Keratinocyte (primary cell): ENCODE measurements at regions not wholly inside any gene's neighbourhood (a gene's known extent, or its start where the extent isn't known, plus 50 kb on each side); places are given as distances from the start of the nearest gene placed in this dataset.
"Not testable (repeated sequence)": the region's sequence is repeated elsewhere in the genome, so short reads cannot be mapped to it uniquely, and the experiment has no call there.

Experiments used
- EZH2 ChIP-seq: IDR thresholded peaks from one replicate; pipeline ENCODE4 v1.6.1; 2012; ENCODE audit warnings: inconsistent platforms, mild to moderate bottlenecking, low read length, moderate library complexity
- TF ChIP-seq, protein P1 (sequence below), 3 experiments: IDR thresholded peaks in 1 of 3; conservative IDR thresholded peaks in 1 of 3; optimal IDR thresholded peaks in 1 of 3; 2 replicates in 2 of 3; 3 replicates in 1 of 3; pipeline versions ENCODE3 to v1.5.1; 2011; ENCODE audit warnings: low read length in 3 of 3, mild to moderate bottlenecking in 3 of 3, moderate library complexity in 2 of 3, control low read depth in 1 of 3, inconsistent platforms in 1 of 3; ENCODE audit not compliant: insufficient read depth in 2 of 3; ENCODE audit errors: extremely low read depth in 1 of 3

DNA sequence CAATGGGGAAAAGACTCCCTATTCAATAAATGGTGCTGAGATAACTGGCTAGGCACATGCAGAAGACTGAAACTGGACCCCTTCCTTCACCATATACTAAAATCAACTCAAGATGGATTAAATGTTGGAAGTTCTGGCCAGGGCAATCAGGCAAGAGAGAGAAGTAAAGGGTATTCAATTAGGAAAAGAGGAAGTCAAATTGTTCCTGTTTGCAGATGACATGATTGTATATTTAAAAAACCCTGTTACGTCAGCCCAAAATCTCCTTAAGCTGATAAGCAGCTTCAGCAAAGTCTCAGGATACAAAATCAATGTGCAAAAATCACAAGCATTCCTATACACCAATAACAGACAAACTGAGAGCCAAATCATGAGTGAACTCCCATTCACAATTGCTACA, 1739.4 kb downstream of the PCDH9 start:
- TF ChIP-seq, protein P1, sequence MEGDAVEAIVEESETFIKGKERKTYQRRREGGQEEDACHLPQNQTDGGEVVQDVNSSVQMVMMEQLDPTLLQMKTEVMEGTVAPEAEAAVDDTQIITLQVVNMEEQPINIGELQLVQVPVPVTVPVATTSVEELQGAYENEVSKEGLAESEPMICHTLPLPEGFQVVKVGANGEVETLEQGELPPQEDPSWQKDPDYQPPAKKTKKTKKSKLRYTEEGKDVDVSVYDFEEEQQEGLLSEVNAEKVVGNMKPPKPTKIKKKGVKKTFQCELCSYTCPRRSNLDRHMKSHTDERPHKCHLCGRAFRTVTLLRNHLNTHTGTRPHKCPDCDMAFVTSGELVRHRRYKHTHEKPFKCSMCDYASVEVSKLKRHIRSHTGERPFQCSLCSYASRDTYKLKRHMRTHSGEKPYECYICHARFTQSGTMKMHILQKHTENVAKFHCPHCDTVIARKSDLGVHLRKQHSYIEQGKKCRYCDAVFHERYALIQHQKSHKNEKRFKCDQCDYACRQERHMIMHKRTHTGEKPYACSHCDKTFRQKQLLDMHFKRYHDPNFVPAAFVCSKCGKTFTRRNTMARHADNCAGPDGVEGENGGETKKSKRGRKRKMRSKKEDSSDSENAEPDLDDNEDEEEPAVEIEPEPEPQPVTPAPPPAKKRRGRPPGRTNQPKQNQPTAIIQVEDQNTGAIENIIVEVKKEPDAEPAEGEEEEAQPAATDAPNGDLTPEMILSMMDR (optimal IDR thresholded peaks at IDR 0.05 in 1 of 3, IDR thresholded peaks at IDR 0.05 in 1 of 3, conservative IDR thresholded peaks at IDR 0.05 in 1 of 3; ENCODE audit: extremely low read depth in 1 of 3, insufficient read depth in 2 of 3, low read length in 3 of 3), result not testable (repeated sequence)
- not testable (repeated sequence) for TF ChIP-seq EZH2
